ENCODE measurements at regions not wholly inside any gene's neighbourhood (a gene's known extent, or its start where the extent isn't known, plus 50 kb on each side); places are given as distances from the start of the nearest gene placed in this dataset.

DNA sequence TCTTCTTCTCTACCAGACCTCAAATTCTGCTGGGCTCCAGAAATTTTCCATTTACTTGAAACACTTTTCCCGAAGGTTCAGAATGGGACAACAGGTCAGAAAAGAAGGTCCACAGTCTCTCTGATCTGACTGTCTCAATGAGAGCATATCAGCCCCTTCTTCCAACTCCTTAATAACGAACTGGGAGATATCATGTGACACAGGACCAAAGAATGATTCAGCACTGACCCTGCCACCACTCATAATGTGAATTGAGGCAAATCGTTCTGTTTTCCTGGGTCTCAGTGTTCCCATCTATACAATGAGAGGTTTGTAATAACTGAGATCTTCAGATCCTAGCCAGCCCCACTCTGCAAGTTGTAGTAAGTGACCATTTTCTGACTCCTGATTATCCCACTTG, 500.5 kb downstream of the NTRK3 start:
- no peaks in the 10 kb centered on the region for H3K27me3 ChIP-seq (replicated peaks in 1 of 4; ENCODE audit: control insufficient read depth in 3 of 4, extremely low read depth in 1 of 4, insufficient read depth in 3 of 4, low read length in 3 of 4)
- no peaks in the 10 kb centered on the region for H3K9me3 ChIP-seq (ENCODE audit: insufficient read depth in 2 of 2, low read depth in 1 of 2, low read length in 1 of 2)
- H3K4me3 ChIP-seq (ENCODE audit: extremely low read depth in 1 of 4, insufficient read depth in 2 of 4, low read depth in 3 of 4, low read length in 4 of 4) = no peak overlapping the region
- ChIA-PET POLR2A (ENCODE audit: partially characterized antibody) (no interaction called here), CTCF (ENCODE audit: partially characterized antibody) (no interaction called here)
- H3K9ac ChIP-seq (replicated peaks in 1 of 4; ENCODE audit: extremely low read depth in 1 of 4, low read depth in 3 of 4, low read length in 3 of 4) = no peak overlapping the region
- H2AK5ac ChIP-seq (ENCODE audit: low read depth, low read length) = no peak overlapping the region
- no peak overlapping the region for H4K5ac ChIP-seq (ENCODE audit: insufficient read length, low read depth, low read length)
- H3K14ac ChIP-seq (ENCODE audit: insufficient read length) = no peak overlapping the region
- no peak overlapping the region for H3K4ac ChIP-seq (replicated peaks; ENCODE audit: insufficient read length, low read depth, low read length)
- no peak overlapping the region for H4K91ac ChIP-seq (replicated peaks; ENCODE audit: insufficient read length, low read length)
- H4K8ac ChIP-seq (ENCODE audit: extremely low read depth, insufficient read depth, low read length) = no peak overlapping the region
- no peak overlapping the region for H2BK12ac ChIP-seq (ENCODE audit: low read depth, low read length)
- DNase-seq (ENCODE audit: low read depth in 1 of 2, low spot score in 2 of 2) = no peak
- H3K27ac ChIP-seq (ENCODE audit: low read depth, low read length) = no peak overlapping the region
- H3K23ac ChIP-seq (ENCODE audit: insufficient read length) = no peak overlapping the region
- no peak overlapping the region for H2BK5ac ChIP-seq (ENCODE audit: low read depth, low read length)
- no peak overlapping the region for H3K4me2 ChIP-seq (ENCODE audit: insufficient read depth in 1 of 2, low read depth in 2 of 2, low read length in 2 of 2)
- WGBS, 2 experiments (ENCODE audit: extremely low coverage in 1 of 2, insufficient coverage in 1 of 2, insufficient read length in 1 of 2, insufficient replicate concordance in 2 of 2, low coverage in 1 of 2, low lambda C conversion rate in 2 of 2, missing lambda C conversion rate in 1 of 2) = 90% methylated on average over 3 of the region's 3 CpGs; no CpG with 5 or more reads in 1 of the 2 experiments
- H3K56ac ChIP-seq (replicated peaks; ENCODE audit: insufficient read length, low read depth, low read length) = no peak overlapping the region
- no peaks in the 10 kb centered on the region for H3K4me1 ChIP-seq (replicated peaks in 1 of 4; ENCODE audit: control insufficient read depth in 3 of 4, insufficient read depth in 4 of 4, low read length in 3 of 4)
- no peak overlapping the region for H2AFZ ChIP-seq (ENCODE audit: low read length)
- H3K79me2 ChIP-seq (ENCODE audit: control insufficient read depth in 1 of 2, insufficient read depth in 2 of 2, low read length in 2 of 2) = no peaks in the 10 kb centered on the region
- H3K23me2 ChIP-seq (ENCODE audit: low read depth, low read length) = no peaks in the 10 kb centered on the region; the same call in 1 of the 2 replicates
- H3K18ac ChIP-seq (ENCODE audit: extremely low read depth, low read length) = no peak overlapping the region
- no peak for TF ChIP-seq RNF2 (IDR thresholded peaks at IDR 0.05; ENCODE audit: borderline replicate concordance, low read depth, low read length, missing control alignments, poor library complexity, severe bottlenecking)
- TF ChIP-seq NRF1 (IDR thresholded peaks at IDR 0.05; ENCODE audit: low read depth, low read length) = no peak
- TF ChIP-seq POLR2AphosphoS5 (IDR thresholded peaks at IDR 0.05; ENCODE audit: low read depth, low read length) = no peak
- no peak for TF ChIP-seq ATF2 (IDR thresholded peaks at IDR 0.05; ENCODE audit: low read length)
- no peak for TF ChIP-seq EP300 (IDR thresholded peaks at IDR 0.05; ENCODE audit: borderline replicate concordance in 1 of 2, low read depth in 2 of 2, low read length in 2 of 2)
- no peak for TF ChIP-seq RAD21 (IDR thresholded peaks at IDR 0.05 in 1 of 2, conservative IDR thresholded peaks at IDR 0.05 in 1 of 2; ENCODE audit: low read depth in 2 of 2, low read length in 2 of 2)
- no peak for TF ChIP-seq YY1 (IDR thresholded peaks at IDR 0.05; ENCODE audit: low read depth, low read length)
- no peak for TF ChIP-seq SUZ12 (IDR thresholded peaks at IDR 0.05; ENCODE audit: low read length)
- no peak for TF ChIP-seq EZH2 (IDR thresholded peaks at IDR 0.05; ENCODE audit: low read depth, low read length, severe bottlenecking)
- no peak overlapping the region for H2BK120ac ChIP-seq (replicated peaks; ENCODE audit: low read depth, low read length)
- FAIRE-seq = no peak
- no peaks in the 10 kb centered on the region for H3K79me1 ChIP-seq (ENCODE audit: low read depth, low read length)
- H2BK15ac ChIP-seq (ENCODE audit: low read length) = no peak overlapping the region
- no peaks in the 10 kb centered on the region for H4K20me1 ChIP-seq (replicated peaks in 1 of 2; ENCODE audit: control insufficient read depth in 1 of 2, insufficient read depth in 2 of 2, low read length in 2 of 2)
- H3K36me3 ChIP-seq (ENCODE audit: control insufficient read depth in 2 of 4, insufficient read depth in 4 of 4, low read length in 3 of 4) = no peaks in the 10 kb centered on the region
- no peak overlapping the region for H2BK20ac ChIP-seq (ENCODE audit: low read length)
